NCI-H1092 treated with DMSO at 0.1 percent for 48 hours (cell line): ENCODE measurements at regions not wholly inside any gene's neighbourhood (a gene's known extent, or its start where the extent isn't known, plus 50 kb on each side); places are given as distances from the start of the nearest gene placed in this dataset.
"Not testable (repeated sequence)": the region's sequence is repeated elsewhere in the genome, so short reads cannot be mapped to it uniquely, and the experiment has no call there.

Experiments used
- DNase-seq: peaks from one replicate; lab custom pipeline; 2025; lab: John Stamatoyannopoulos, UW

- DNase-seq: not testable (repeated sequence)
Measured at GRCh38 chr15:77896147-77897112, 181.1 kb downstream of the TBC1D2B start.

- no peak for DNase-seq
Measured at GRCh38 chr15:77895742-77896141, 181.8 kb downstream of the TBC1D2B start.

- not testable (repeated sequence) for DNase-seq
Measured at GRCh38 chr15:77895145-77895544, 182.4 kb downstream of the TBC1D2B start.

- DNase-seq: not testable (repeated sequence)
Measured at GRCh38 chr15:77893671-77894640, 183.6 kb downstream of the TBC1D2B start.

GRCh38 chr15:77893246-77893645, 184.3 kb downstream of the TBC1D2B start:
- DNase-seq: not testable (repeated sequence)

- no peak for DNase-seq
Measured at GRCh38 chr15:77892335-77892734, 185.2 kb downstream of the TBC1D2B start.

GRCh38 chr15:77891862-77892261, 185.6 kb downstream of the TBC1D2B start:
- not testable (repeated sequence) for DNase-seq

GRCh38 chr15:77890911-77891801, 186.4 kb downstream of the TBC1D2B start:
- not testable (repeated sequence) for DNase-seq

- not testable (repeated sequence) for DNase-seq
Measured at GRCh38 chr15:77889828-77890725, 187.4 kb downstream of the TBC1D2B start.

GRCh38 chr15:77889009-77889806, 188.3 kb downstream of the TBC1D2B start:
- no peak for DNase-seq

GRCh38 chr15:77887563-77888429, 189.7 kb downstream of the TBC1D2B start:
- not testable (repeated sequence) for DNase-seq

GRCh38 chr15:77886805-77887448, 190.6 kb downstream of the TBC1D2B start:
- no peak for DNase-seq

GRCh38 chr15:77885877-77886500, 191.5 kb downstream of the TBC1D2B start:
- DNase-seq: not testable (repeated sequence)

GRCh38 chr15:77883012-77883411, 194.5 kb downstream of the TBC1D2B start:
- DNase-seq: not testable (repeated sequence)

- DNase-seq: no peak
Measured at GRCh38 chr15:77881950-77882349, 195.6 kb downstream of the TBC1D2B start.

GRCh38 chr15:77881535-77881934, 196.0 kb downstream of the TBC1D2B start:
- not testable (repeated sequence) for DNase-seq

GRCh38 chr15:77879466-77879865, 198.0 kb downstream of the TBC1D2B start:
- DNase-seq: not testable (repeated sequence)
